NCI-H2107 treated with DMSO at 0.1 percent for 48 hours (cell line): ENCODE measurements at regions not wholly inside any gene's neighbourhood (a gene's known extent, or its start where the extent isn't known, plus 50 kb on each side); places are given as distances from the start of the nearest gene placed in this dataset.

Source experiments
- DNase-seq: peaks from one replicate; lab custom pipeline; 2025; ENCODE audit not compliant: unreplicated experiment; lab: John Stamatoyannopoulos, UW

GRCh38 chr13:109380457-109380856 is 405.9 kb downstream of the IRS2 start:
- DNase-seq: no peak

DNA sequence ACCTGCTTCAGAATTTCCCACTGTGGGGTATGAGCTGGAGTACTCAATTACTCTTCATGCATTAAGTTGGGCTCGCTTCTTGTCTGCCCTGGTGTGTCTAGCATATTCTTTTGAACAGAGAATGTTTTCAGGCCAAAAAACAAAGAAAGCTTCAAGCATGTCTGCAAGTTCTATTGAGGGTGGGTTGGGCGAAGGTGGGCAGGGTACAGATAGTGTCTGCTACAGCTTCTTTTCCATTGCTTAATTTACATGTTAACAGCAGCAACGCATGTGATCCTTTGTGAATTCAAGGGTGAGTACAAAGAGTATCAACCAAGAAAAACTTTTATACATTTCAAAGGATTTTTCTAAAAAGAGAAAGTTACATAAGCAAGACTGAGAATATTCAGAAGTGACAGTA is 406.5 kb downstream of the IRS2 start:
- DNase-seq: no peak

DNA sequence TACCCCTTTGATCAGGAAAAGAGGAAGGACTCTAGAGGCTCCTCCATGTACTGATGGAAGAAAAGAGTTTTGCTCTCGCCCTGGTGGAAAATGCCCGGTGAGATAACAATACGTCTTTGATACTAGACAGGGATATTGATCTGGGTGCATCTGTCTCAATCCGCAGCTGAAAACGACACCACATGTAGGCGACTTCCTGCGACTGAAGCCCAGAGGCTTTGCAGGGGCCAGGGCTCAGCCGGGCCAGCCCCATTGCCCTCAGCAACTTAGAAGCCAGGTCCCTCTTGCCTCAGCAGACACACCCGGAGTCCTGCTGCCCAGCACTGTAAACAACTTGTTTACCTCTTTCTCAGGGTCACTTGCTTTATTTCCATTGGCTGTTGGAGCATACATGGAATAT is 409.4 kb downstream of the IRS2 start:
- DNase-seq: no peak

- no peak for DNase-seq
These were observed 411.7 kb downstream of the IRS2 start for GRCh38 chr13:109374609-109375200.

GRCh38 chr13:109372666-109373065 is 413.7 kb downstream of the IRS2 start:
- DNase-seq: no peak

DNA sequence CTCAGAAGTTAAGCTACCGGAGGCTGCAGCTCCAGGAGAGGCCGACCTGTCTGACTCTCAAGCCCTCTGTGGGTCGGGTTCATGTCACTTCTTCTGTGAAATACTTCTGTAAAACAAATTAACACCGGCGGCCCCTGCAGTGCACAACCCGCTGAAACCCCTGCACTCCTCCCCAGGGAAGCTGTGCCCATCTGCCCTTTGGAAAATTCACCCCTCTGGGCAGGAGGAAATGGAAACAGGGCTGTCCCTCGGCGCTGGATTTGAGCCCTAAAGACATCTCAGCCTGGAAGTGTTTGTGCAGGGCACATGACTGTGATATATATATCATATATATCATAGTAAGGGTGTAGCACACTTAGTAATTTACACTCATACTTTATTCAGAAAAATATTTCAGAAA is 415.3 kb downstream of the IRS2 start:
- no peak for DNase-seq

DNA sequence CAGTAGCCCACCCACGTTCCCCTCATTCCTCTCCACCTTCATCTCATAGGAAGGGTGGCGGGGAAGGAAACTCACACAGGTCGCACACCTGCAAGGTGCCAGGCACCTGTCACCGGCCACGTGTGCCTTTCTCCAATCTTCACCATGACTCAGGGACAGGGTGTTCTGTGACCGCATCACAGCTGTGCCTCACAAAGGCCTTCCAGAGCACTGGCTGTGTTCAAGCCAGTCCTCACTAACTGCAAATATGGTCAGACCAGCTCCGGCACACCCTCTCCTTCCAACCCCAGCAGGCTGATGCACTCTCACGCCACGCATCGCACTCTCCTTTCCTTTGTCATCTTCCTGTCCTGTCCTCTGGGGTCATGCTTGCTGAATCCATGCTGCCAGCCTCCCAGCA is 415.9 kb downstream of the IRS2 start:
- DNase-seq: no peak

DNA sequence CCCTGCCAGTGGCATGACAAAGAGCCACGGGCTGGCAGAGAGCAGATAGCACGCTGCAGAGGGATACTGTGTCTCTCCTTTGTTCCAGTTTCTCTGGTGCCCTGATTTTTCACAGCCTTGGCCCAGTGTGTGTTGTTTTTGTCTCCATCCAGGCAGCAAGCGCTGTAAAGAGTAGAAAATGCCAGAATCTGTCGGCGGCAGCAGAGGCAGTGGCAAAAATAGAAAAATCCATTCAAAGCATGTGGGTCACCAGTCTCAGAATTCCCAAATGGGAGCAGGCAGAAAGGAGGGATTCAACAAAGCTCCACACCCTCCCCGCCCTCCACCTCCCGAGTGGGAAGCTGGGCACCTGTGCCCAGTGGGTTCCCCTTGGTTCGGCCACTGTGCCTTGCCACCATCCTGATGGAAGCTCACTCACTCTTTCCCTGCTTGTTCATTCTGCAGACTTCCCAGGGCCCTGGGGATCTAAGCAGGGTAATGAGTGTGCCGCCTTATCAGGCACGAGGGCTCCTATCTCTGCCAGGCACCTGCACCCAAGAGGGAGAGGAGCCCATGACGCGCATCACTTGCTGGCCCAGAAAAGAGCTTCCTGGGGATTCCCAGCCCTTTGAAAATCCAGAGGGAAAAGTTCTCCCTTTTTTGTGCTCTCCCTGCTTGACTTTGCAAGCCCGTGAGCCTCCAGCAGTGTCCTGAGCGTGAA is 416.9 kb downstream of the IRS2 start:
- no peak for DNase-seq

GRCh38 chr13:109368230-109368629 is 418.2 kb downstream of the IRS2 start:
- DNase-seq: no peak

GRCh38 chr13:109366525-109366924 is 419.9 kb downstream of the IRS2 start:
- no peak for DNase-seq

GRCh38 chr13:109363431-109363830 is 423.0 kb downstream of the IRS2 start:
- DNase-seq: no peak

DNA sequence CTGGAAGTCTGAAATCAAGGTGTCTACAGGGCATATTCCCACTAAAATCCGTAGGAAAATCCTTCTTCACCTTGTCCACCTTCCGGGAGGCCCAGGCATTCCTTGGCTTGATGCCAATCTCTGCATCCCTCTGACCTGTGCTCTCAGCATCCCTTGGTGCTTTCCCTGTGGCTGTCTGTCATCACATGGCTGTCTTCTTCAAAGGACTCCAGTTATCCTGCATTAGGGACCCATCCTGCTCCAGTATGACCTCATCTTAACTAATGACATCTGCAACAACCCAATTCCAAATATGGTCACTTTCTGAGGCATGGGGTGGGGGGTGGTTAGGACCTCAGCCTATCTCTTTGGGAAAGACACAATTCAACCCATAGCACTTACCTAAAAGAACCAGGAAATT is 423.8 kb downstream of the IRS2 start:
- DNase-seq: no peak

- DNase-seq: no peak
These were observed 424.7 kb downstream of the IRS2 start for GRCh38 chr13:109361562-109362289.

DNA sequence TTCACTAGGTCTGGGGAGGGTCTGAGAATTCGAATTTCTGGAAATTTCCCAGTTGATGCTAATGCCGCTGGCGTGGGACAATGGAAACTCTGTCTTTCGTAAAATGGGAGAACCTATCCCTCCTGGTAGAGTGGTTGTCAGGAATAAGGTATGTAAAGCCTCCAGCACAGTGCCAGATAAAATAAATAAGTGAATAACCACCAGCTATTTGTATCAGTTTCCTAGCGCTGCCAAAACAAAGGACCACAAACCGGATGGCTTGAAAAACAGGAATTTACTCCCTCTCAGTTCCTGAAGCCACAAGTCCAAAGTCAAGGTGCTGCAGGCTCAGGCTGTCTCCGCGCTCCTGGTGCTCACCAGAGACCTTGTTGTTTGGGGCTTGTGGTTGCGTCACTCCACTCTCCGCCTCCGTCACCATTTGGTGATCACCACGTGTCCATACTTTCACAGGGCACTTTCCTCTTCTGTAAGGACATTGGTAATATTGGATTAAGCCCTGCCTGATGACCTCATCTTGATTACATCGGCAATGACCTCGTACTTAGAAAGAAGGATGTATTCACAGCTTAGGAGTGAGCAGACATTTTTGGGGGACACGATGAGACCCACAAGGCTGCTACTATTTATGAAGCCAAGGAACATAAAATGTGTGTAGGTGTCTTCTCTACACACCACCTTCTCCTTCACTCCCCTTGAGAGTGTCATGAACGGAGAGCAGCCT is 428.5 kb downstream of the IRS2 start:
- no peak for DNase-seq

GRCh38 chr13:109355875-109356434 is 430.4 kb downstream of the IRS2 start:
- DNase-seq: no peak

GRCh38 chr13:109355166-109355565 is 431.2 kb downstream of the IRS2 start:
- DNase-seq: no peak

DNA sequence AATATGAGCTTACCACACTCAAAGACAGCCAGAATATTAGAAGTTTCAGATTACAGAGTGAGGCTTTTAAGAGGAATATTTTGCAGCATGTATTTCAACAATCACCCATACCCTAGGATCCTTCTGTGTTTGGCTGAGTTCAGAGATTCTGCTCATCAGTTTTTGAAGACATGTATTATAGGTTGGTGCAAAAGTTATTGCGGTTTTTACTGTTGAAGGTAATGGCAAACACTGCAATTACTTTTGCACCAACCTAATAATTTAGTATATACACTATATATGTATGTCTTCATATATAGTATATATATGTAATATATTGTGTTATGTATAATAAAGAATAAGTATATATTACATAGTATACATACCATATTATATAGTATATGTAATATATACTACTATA is 435.1 kb downstream of the IRS2 start:
- no peak for DNase-seq

DNA sequence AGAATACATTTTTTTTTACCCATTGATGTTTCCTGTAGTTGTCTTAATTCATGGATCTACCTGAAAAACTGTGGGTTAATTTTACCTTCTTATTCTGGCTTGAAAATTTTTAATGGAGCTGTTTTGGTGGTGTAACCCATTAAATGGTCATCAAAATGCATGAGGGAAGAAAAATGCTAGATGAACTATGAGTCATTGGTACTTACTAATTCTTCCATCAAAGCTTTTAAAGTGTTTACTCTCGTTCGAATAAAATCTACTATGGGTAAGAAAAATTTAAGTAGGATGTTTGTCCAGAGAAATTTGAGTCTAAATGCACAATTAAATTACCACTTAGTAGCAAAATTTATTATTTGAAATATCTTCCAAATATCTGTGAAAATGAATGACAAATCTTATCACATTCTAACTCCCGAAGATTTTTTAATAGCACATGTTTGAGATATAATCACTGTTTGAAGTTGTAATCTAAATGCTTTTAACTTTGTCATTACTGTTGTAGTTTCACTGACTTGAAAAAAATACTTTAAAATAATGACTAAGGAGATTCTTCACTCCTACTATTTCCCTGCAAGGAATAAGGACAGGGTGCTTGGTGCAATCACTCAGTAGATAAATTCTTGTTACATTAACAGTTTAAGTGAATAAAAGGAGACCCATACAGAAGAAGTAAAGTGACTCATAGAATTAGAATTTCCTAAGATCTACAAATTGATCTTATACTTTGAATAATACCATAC is 437.7 kb downstream of the IRS2 start:
- no peak for DNase-seq

DNA sequence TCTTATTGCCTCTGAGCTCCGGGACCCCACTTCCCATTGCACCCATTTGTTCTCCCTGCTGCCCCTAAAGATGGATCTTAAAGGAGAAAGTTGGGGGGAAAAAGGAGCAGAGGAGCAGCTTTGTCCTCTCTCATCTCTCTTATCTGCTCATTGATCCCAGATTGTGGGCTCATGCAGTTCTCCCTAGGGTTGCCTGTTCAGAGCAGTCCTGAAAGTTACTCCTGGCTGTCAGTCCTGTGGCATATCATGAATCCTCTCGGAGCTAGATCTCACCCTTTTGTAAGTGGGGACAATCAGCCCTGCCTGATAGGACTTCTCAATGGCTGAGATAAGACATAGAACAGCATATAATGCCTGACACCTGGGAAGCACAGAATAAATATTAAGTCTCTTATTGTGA is 440.3 kb downstream of the IRS2 start:
- no peak for DNase-seq

DNA sequence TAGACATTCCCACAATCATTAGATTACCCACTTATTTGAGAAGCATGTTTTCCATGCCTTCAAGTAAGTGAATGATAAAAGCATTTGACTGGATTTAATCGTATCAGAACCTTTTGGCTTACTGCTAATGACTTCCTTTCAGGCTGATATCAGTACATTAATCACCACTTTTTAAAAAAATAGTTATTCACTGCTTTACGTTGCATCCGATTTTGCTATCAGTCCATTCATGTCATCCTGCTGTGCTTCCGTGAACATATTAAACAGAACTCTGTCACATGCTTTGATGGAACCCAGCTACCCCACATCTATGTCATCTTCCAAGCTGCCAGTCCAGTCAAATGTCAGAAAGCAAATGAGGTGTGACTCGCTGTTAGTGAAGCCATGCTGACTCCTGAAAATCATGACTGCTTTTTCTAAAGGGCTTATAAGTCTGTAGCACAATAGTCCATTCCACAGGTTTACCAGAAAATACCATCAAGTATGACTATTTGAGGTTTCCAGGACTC is 440.9 kb downstream of the IRS2 start:
- no peak for DNase-seq
